Nephron progenitor cell (in vitro differentiated cells): ENCODE measurements at regions not wholly inside any gene's neighbourhood (a gene's known extent, or its start where the extent isn't known, plus 50 kb on each side); places are given as distances from the start of the nearest gene placed in this dataset.

Experiments used
- DNase-seq: peaks from one replicate; pipeline ENCODE4 v3.0.0; 2021
- H3K27ac Mint-ChIP-seq: 2 replicates; pipeline ENCODE4 v1.8.0; 2021; ENCODE audit warnings: mild to moderate bottlenecking, moderate library complexity, mixed read lengths
- H3K27me3 Mint-ChIP-seq: 2 replicates; pipeline ENCODE4 v1.8.0; 2021; ENCODE audit warnings: mild to moderate bottlenecking, low read depth, mixed read lengths; ENCODE audit not compliant: poor library complexity
- H3K36me3 Mint-ChIP-seq: 2 replicates; pipeline ENCODE4 v1.8.0; 2021; ENCODE audit warnings: low read depth, mixed read lengths
- H3K4me1 Mint-ChIP-seq: 2 replicates; pipeline ENCODE4 v1.8.0; 2021; ENCODE audit warnings: mixed read lengths
- H3K4me3 Mint-ChIP-seq: 2 replicates; pipeline ENCODE4 v1.8.0; 2021; ENCODE audit warnings: mild to moderate bottlenecking, moderate library complexity, mixed read lengths
- H3K9me3 Mint-ChIP-seq: 2 replicates; pipeline ENCODE4 v1.8.0; 2021; ENCODE audit warnings: mild to moderate bottlenecking, moderate library complexity, mixed read lengths
- CTCF ChIP-seq: fragments of 200-600 bp; sonication (generic); IDR thresholded peaks from 2 replicates; pipeline ENCODE4 v1.5.0; 2021; ENCODE audit warnings: antibody characterized with exemption

- DNase-seq = no peak
- Mint-ChIP-seq H3K4me1 (peaks cover 14% of the 10 kb centered on the region), H3K36me3 (peaks cover 2% of the 10 kb centered on the region), H3K4me3 (no peak overlapping the region), H3K27me3 (peaks cover 8% of the 10 kb centered on the region), H3K27ac (no peak overlapping the region), H3K9me3 (peaks cover 4% of the 10 kb centered on the region)
- TF ChIP-seq CTCF = no peak
Observed at GRCh38 chr13:23990455-23990854, 93.2 kb upstream of the C1QTNF9B start.

GRCh38 chr13:23991119-23991518 is 93.8 kb upstream of the C1QTNF9B start:
- Mint-ChIP-seq H3K36me3 (peaks cover 6% of the 10 kb centered on the region), H3K27me3 (peaks cover 8% of the 10 kb centered on the region), H3K9me3 (peaks cover 11% of the 10 kb centered on the region), H3K4me3 (no peak overlapping the region), H3K27ac (no peak overlapping the region), H3K4me1 (peaks cover 7% of the 10 kb centered on the region)
- TF ChIP-seq CTCF = no peak
- DNase-seq = no peak

GRCh38 chr13:23992781-23993679 is 95.7 kb upstream of the C1QTNF9B start:
- no peak for TF ChIP-seq CTCF
- DNase-seq = no peak
- H3K27ac Mint-ChIP-seq = no peak overlapping the region
- H3K27me3 Mint-ChIP-seq = peaks cover 8% of the 10 kb centered on the region
- H3K4me1 Mint-ChIP-seq = peaks cover 7% of the 10 kb centered on the region
- H3K9me3 Mint-ChIP-seq = peaks cover 23% of the 10 kb centered on the region
- H3K36me3 Mint-ChIP-seq = peaks cover 14% of the 10 kb centered on the region
- no peak overlapping the region for H3K4me3 Mint-ChIP-seq

GRCh38 chr13:23993680-23993985 is 96.3 kb upstream of the C1QTNF9B start:
- Mint-ChIP-seq H3K27ac (no peak overlapping the region), H3K4me1 (peaks cover 7% of the 10 kb centered on the region), H3K27me3 (peaks cover 8% of the 10 kb centered on the region), H3K4me3 (no peak overlapping the region), H3K9me3 (peaks cover 23% of the 10 kb centered on the region), H3K36me3 (peaks cover 14% of the 10 kb centered on the region)
- TF ChIP-seq CTCF = no peak
- DNase-seq = no peak

GRCh38 chr13:23995283-23996073 is 98.2 kb upstream of the C1QTNF9B start:
- no peak for DNase-seq
- Mint-ChIP-seq H3K36me3 (peaks cover 14% of the 10 kb centered on the region), H3K9me3 (peaks cover 23% of the 10 kb centered on the region), H3K4me1 (peaks cover 2% of the 10 kb centered on the region), H3K27me3 (peaks cover 4% of the 10 kb centered on the region), H3K27ac (no peak overlapping the region), H3K4me3 (no peak overlapping the region)
- no peak for TF ChIP-seq CTCF
